NCI-H748 treated with DMSO at 0.1 percent for 48 hours (cell line): ENCODE measurements at regions not wholly inside any gene's neighbourhood (a gene's known extent, or its start where the extent isn't known, plus 50 kb on each side); places are given as distances from the start of the nearest gene placed in this dataset.
"Not testable (repeated sequence)": the region's sequence is repeated elsewhere in the genome, so short reads cannot be mapped to it uniquely, and the experiment has no call there.

Experiments used
- DNase-seq: peaks from one replicate; lab custom pipeline; 2025; lab: John Stamatoyannopoulos, UW

DNA sequence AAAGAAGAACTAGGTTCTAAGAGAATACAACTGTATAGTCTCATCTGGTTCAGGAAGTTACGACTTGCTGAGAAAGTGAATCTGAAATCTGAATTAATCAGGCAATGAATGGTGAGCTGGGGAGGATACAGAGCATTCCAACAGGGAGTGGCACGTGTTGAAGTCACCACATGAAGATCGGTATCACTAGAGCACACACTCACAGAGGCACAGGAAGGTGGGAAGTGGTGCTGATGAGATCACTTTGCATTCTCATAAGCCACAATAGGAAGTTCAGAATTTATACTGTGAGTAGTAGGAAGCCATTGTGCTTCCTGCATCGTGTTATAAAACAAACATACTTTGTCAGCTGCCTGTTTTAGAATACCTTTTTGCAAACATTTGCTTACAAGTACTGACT lies 615.0 kb upstream of the DDX18 start:
- DNase-seq = no peak

DNA sequence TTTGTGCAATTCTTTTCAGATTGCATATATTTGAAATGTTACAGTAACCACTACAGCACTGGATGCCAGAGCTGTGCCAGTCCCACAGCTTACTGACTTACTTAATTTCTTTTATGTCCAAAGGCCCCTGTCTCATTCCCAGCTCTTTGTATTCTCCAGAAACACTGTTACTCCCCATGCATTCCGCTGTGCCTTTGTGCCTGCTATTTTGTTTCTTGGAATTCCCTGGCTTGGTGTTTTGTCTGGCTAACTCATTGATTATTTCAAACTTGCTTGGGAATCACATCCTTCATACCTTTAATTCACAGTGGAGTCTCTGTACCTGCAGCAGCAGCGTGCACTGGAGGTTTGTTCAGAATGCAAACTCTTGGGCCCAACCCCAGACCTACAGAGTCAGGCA lies 601.9 kb upstream of the DDX18 start:
- DNase-seq = no peak

DNA sequence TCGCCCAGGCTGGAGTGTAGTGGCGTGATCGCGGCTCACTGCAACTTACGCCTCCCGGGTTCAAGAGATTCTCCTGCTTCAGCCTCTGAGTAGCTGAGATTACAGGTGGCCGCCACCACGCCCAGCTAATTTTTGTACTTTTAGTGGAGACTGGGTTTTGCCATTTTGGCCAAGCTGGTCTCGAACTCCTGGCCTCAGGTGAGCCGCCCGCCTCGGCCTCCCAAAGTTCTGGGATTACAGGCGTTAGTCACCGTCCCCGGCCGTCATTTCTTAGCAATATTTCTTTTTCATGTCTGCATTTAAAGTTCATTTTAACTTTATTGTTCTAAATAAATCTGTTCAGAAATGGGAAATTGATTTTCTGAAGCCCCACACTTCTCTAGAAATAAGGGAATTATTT lies 597.3 kb upstream of the DDX18 start:
- no peak for DNase-seq

DNA sequence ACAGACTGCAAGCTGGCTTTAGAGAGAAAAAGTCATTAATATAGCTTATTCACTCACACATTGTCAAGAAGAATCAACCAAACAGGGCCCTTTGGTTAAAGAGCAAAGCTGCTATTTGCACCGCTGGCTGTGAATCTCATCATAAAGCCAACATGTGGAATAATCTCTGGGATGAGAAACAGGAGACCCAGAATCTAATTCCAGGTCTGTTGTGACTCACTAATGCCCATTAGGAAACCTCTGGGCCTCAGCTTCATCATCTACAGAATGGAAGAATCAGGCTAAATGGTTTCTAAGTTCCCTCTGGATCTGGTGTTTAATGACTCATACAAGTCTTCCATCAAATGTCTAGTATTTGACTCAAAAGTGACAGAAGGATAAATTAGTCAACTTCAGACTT lies 591.7 kb upstream of the DDX18 start:
- no peak for DNase-seq

DNA sequence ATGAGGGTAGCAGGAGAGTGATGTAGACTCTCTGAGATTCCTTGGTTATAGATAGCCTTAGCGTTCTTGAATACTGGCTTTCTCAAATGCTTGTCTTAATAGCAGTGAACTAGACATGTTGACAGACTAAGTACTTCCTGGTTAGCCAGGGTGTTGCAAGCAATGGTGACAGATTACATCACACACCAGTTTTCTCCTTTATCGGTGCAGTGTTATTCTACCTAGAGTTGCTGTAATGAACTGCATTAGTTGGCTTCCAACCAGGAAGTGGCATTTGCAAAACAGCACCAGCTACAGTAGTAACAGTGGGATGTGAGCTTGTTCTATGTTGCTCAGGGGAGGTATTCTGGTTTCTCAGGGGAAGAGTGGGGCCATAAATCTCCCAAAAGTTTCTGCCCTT lies 582.2 kb upstream of the DDX18 start:
- no peak for DNase-seq

DNA sequence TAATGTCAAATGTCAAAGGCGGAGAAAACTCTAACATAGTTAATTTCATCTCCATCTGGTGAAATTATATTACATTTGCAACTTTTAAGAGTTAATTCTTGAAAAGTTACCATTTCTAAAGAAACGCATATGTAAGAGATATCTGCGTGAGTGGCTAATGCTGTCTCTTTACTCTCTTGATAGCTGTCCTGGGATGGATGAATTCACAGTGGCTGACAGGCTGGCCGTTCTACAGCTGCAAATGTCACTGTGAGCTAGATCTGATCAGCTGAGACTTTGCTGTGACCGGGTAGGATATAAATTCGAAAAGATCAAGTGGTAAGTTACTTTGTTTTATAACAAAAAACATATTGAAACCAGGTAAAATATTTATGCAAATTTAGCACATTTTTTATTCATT lies 557.1 kb upstream of the DDX18 start:
- no peak for DNase-seq

DNA sequence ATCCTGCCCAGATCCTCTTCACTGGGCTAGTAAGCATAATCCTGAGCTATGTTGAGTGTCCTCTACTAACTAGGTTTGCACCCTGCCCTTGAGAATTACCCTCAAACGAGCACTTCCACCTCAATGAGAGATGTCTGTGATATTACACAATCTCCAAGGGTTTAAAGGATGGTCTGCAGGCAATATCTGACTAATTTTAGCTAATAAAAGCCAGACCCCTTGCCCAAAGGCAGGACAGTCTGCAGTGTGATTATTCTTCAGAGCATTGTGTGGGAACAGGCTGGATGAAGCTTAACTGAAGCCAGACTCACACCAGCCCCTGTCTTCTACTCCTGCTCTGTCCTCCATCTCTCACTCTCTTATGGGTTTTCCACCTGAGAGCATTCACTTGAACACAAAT lies 544.9 kb upstream of the DDX18 start:
- DNase-seq = no peak

DNA sequence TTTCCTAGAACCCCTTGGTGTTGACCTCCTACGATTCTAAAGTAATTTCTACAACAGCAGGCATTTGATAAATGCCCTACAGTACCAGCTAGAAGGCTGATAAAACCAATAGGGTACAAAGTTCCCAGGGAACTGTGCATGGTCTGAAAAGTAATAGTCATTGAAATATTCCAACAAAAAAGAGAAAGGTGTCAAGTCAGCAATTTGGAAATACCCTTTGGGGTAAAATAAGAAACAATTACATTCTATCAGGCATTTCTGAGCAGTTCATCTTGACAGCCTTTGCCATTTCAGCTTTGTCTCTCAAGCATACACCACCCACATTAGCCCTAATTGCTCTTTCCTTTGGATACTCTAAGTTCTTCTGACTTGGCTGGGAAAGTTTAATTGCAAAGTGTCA lies 542.9 kb upstream of the DDX18 start:
- no peak for DNase-seq

DNA sequence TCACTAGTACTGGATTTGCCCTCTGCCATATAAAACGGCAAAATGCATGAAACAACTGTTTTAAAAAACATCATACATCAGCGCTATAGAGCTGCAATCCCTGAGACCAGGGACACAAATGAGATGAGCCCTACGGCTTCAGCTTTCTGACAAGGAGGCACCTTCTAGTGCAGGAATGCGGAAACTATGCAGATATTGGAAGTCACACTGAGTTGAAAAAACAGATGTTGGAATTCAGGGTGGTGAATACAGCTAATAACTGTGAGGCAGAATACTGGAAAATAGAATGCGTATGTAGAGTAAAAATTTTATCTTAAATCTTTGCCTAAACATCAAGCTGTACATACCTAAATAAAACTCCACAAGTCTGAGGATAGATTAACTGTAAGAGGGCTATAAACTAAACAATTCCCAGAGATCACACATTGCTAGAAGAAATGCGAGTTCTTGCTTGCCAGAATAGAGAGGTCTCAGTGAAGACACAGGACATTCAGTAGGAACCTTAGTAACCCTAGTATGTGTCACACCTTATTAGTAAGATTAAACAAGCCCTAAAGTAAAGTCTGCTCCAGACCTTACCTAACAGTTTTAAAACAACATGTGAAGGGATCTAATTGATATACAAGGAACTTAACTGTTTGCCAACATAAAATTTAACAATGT lies 541.4 kb upstream of the DDX18 start:
- DNase-seq = no peak

DNA sequence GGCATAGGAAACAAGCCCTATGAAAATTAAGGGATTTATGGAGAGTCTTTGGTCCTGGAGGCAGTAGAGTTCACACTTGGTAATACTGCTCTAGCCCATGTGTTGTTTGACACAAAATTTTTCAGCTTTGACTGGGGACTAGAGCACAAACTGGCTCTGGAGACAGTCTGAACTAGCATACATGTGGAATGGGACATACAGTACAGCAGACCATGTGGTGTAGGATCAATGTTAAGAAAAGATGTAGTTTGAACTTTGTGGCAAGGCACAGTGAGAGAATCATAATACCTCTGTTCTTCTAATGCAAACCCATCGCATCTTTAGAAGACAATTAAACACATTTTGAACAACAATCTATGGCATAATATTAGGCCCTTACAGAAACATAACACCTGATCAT lies 521.5 kb upstream of the DDX18 start:
- DNase-seq = no peak

DNA sequence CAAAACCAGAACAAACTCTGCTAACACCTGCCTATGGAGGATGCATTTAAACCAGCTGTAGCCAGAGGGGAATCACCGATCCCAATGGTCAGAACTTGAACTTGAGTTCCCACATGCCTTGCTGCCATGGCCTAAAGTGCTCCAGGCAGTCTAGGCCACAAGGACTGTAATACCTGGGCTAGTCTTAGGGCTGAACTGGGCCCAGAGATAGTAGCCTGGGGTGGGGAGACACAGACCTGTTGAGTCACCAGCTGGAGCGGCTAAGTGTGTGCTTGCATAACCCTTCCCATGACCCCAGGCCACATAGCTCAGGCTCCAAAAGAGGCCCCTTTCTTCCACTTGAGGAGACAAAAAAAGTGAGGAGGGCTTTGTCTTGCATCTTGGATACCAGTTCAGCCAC lies 515.0 kb upstream of the DDX18 start:
- DNase-seq = no peak

DNA sequence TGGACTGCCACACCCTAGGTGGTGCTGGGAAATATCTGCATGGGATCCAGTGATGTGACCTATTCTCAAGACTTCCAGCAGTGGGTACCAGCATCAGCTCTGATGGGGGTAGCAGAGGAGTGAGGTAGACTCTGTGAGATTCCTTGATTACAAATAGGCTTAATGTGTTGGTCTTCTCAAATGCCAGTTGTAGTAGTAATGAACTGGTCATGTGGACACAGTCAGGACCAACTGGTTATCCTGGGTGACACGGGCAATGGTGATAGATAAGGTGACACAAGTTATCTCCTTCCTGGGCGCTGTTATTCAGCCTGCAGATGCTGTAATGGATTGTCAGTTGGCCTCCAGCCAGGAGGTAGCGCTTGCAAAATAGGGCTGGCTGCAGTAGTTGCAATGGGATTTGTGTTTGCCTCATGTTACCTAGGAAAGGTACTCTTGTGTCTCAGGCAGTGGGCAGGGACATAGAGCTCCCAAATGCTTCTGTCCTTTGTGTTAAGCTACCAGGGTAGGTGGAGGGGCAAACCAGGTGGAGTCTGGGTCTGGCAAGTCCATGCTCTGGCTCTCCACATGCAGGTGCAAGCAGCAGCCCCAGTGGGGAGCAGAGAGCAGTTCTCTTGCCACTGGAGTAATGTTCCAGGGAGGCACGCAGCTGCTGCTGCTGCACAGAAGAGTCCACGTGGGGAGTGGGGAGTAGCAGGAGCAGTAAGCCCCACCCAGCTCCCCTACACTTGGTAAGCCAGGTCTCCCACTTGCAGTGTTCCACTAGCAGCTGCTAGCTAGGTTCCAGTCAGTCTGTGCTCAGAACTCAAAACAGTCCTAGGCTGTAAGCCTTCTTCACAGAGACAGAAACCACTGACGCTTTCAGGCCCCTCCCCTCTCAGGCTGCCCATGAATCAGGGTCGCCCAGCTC lies 505.4 kb upstream of the DDX18 start:
- no peak for DNase-seq

DNA sequence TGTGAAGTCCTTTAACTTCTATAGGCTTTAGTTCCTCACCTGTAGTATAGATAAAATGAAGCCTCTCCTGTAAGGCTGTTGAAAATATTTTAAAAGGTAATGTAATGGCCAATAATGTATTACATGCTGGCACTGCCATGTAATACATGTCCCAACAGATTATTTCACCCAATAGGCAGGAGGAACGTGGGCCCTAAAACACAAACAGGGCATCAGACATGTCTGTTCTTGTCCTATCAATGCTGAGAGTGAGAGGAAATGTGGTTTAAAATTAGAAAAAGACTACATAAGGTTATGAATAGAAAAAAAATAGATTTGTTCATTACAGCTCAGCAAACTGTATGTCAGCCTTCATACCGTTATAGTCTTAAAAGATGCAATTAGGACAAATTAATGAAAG lies 492.7 kb upstream of the DDX18 start:
- DNase-seq = no peak

DNA sequence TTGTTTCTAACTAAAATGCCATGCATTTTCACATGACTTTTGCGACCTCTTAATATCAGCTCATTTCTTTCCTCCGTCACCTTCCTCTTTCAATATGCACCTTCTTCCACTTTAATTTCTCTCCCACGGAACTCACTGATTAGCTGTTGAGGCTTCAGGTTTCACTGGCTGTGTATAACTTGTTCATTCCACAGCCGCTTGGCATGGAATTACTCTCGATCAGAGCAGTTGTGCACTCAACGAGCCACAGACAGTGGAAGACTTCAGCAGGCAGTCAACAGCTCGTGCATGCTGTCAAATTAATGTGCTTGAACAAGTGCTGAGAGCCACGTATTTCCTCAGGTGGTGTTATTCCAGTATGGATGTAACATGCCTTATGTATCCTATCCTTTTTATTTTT lies 491.2 kb upstream of the DDX18 start:
- no peak for DNase-seq

DNA sequence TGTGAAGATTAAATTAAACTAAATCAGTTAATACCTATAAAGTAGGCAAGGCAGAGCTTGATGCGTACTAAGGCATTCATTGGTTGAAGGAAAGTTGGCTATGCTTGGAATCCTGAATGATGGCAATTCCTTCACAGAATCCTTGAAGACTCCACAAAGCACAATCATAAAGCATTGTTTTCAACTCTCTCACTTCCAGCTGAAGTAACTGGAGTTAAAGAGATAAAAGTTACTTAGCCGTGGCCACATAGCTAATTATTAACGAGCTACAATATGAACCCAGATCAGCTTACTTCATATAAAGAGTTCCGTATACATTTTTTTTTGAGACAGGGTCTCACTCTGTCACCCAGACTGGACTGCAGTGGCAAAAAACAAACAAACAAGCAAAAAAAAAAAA lies 483.9 kb upstream of the DDX18 start:
- no peak for DNase-seq

DNA sequence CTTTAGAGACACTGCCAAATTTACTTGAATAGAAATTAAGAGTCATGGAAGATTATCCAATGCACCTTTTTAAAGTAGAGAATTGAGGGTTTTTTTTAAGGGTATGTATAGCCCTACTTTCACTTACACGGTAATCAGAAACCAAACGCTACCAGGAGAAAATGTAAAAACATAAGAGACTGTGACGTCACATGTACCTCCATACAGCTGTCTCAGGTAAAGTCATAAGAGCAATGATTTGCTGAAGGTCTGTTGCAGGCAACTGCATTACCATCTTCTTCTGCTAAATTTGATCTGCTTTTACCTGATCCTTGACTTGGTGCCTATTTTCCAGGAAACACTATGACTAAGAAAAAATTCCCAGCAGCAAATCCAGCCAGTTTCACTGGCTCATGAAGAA lies 478.5 kb upstream of the DDX18 start:
- DNase-seq = no peak

DNA sequence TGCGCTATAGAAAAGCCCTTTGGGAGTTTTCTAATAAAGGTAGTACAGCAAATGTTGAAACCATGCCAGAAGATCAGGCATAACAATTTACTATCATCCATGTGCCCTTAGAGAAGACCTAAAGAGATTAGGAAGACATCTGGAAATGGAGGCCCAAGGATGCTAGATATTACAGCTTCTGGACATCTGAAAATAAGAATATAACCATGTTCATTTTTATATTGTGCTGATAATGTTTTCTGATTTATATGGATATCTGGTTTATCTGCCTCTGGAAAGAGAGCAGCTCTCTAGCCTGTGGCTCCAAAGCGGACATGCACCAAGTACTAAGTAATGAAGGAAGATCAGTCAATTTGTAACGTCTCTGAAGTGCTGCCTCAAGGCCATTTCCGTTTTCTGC lies 478.0 kb upstream of the DDX18 start:
- no peak for DNase-seq

DNA sequence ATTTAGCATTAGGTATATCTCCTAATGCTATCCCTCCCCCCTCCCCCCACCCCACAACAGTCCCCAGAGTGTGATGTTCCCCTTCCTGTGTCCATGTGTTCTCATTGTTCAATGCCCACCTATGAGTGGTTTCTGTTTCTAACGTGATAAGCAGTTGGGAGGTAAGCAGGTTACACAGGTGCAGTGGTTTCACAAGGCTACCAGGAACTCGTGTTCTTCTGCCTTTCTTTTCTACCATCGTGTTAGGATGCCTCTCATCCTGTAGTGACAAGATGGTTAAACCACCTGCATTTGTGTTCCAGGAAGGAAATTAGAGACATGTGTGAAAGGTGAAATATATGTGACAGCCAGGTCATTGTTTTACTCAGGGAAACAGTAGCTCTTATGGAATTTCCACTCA lies 476.5 kb upstream of the DDX18 start:
- DNase-seq = not testable (repeated sequence)

DNA sequence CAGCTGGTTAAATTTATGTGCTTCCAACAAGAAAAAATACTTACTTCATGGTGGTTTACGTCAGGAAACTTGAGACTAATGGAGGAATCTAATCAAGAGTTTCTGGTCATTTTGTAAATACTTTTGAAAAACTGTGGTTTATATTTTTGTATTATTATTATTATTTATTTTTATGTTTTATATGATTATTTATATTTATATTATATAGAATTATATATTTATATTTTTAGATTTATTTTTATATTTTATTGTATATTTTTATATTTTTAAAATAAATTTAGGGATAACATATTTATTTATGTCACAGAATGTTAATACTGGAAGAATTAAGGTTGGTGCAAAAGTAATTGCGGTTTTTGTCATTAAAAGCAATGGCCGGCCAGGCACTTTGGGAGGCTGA lies 474.5 kb upstream of the DDX18 start:
- no peak for DNase-seq

DNA sequence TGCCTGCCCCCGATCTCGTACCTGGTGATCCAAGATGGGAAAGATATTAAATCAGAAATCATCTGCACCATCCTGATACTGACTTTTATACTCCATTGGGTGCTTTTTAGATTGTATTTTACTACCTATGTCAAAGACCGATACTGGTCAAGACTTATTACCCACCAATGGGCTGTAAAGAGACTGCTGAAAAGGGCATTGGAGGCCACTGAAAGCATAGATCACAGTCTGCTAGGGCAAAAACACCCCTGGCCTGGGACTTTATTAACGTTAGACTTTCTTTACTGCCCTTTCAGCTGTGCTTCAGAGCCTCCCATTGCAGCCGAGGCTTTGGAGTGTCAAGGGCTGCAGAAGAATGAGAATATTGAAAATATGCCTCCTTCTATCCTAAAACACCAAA lies 472.8 kb upstream of the DDX18 start:
- DNase-seq = no peak

DNA sequence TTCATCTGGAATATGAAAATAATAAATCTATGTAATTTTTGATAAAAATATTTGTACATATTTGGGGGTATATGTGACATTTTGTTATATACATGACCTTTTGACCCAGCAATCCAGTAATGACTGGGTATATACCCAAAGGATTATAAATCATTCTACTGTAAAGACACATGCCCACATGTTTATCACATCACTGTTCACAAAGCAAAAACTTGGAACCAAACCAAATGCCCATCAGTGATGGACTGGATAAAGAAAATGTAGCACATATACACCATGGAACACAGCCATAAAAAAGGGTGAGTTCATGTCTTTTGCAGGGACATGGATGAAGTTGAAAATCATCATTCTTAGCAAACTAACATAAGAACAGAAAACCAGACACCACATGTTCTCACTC lies 472.1 kb upstream of the DDX18 start:
- no peak for DNase-seq

DNA sequence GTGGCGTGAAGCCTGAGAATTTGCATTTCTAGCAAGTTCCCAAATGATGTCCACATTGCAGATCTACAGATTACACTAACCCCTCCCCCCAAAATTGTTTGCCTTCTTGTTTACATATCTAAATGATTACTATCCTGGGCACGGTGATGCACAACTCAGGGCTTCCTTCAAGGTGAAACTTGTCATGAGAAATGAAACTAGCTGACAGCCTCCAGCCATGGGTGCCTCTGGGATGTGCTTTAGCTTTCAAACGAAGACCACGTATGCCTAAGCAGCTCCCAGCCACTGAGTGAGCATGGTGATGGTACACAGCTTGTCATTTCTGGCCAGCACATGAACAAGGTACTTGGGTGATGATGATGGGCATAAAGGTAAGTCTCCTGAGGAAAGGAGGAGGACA lies 464.8 kb upstream of the DDX18 start:
- no peak for DNase-seq

DNA sequence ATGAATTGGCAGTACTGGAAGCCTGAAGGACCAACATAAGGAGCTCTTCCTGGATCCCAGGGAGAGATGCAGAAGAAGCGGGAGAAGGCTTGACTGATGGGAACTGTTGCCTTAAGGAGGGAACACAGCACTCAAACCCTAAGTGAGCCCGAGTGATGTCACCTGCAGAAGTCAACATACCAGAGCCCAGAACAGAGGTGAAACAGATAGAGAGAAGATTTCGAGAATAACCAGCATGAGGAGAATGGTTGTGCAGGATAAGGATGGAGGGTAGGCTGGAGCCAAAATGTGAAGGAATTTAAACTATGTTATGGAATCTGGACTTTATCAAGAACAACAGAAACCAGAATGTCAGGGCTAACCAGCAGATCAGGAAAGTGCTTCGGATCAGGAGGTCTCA lies 463.1 kb upstream of the DDX18 start:
- no peak for DNase-seq
